Neural cell (in vitro differentiated cells): ENCODE measurements at regions not wholly inside any gene's neighbourhood (a gene's known extent, or its start where the extent isn't known, plus 50 kb on each side); places are given as distances from the start of the nearest gene placed in this dataset.

Experiments
- H2AFZ ChIP-seq: fragments of 200-600, 300-800 bp; sonication (generic), shearing (Covaris generic); 2 replicates; pipeline ENCODE4 v1.6.0; 2014; ENCODE audit warnings: low read depth, mild to moderate bottlenecking, antibody characterized with exemption, low read length, moderate library complexity
- H3F3A ChIP-seq: fragments of 200-600 bp; shearing (Covaris generic); 2 replicates; pipeline ENCODE4 v1.6.1; 2016; ENCODE audit warnings: mild to moderate bottlenecking, moderate library complexity, mixed read lengths, antibody characterized with exemption, low read length; ENCODE audit not compliant: insufficient read depth, poor library complexity, severe bottlenecking
- H3K27ac ChIP-seq: fragments of 200-600, 300-800 bp; sonication (generic), shearing (Covaris generic); 2 replicates; pipeline ENCODE4 v1.5.1; 2014; ENCODE audit warnings: mild to moderate bottlenecking, low read length, moderate library complexity
- H3K27me3 ChIP-seq: fragments of 300-800, 200-600 bp; sonication (generic), shearing (Covaris generic); 2 replicates; pipeline ENCODE4 v1.6.0; 2014; ENCODE audit warnings: mild to moderate bottlenecking, low read depth, low read length, moderate library complexity; ENCODE audit not compliant: insufficient read depth
- H3K36me3 ChIP-seq: fragments of 300-800, 200-600 bp; sonication (generic), shearing (Covaris generic); 2 replicates; pipeline ENCODE4 v1.5.1; 2014; ENCODE audit warnings: mild to moderate bottlenecking, antibody characterized with exemption, low read length, moderate library complexity; ENCODE audit not compliant: insufficient read depth
- H3K4me2 ChIP-seq: fragments of 300-800, 200-600 bp; sonication (generic), shearing (Covaris generic); 2 replicates; pipeline ENCODE4 v1.6.0; 2014; ENCODE audit warnings: mild to moderate bottlenecking, low read length
- H3K4me3 ChIP-seq: fragments of 300-800, 200-600 bp; sonication (generic), shearing (Covaris generic); 2 replicates; pipeline ENCODE4 v1.5.1; 2014; ENCODE audit warnings: mild to moderate bottlenecking, low read length, moderate library complexity
- H3K79me2 ChIP-seq: fragments of 200-600 bp; shearing (Covaris generic); replicated peaks from 2 replicates; pipeline ENCODE4 v1.6.0; 2014; ENCODE audit warnings: mild to moderate bottlenecking, low read length, moderate library complexity; ENCODE audit not compliant: insufficient read depth
- H3K9ac ChIP-seq: fragments of 300-800, 200-600 bp; sonication (generic), shearing (Covaris generic); 2 replicates; pipeline ENCODE4 v1.6.1; 2016; ENCODE audit warnings: mild to moderate bottlenecking, low read length, mixed read lengths
- H3K9me2 ChIP-seq: fragments of 200-600 bp; shearing (Covaris generic); 2 replicates; pipeline ENCODE4 v1.6.1; 2016; ENCODE audit warnings: mild to moderate bottlenecking, low read length, mixed read lengths; ENCODE audit not compliant: insufficient read depth
- H3K9me3 ChIP-seq: fragments of 200-600, 300-800 bp; sonication (generic), shearing (Covaris generic); 2 replicates; pipeline ENCODE4 v1.6.1; 2016; ENCODE audit warnings: mild to moderate bottlenecking, mixed run types, low read length, moderate library complexity, mixed read lengths
- H4K20me1 ChIP-seq: fragments of 200-600 bp; shearing (Covaris generic); 2 replicates; pipeline ENCODE4 v1.6.1; 2016; ENCODE audit warnings: mild to moderate bottlenecking, mixed run types; ENCODE audit not compliant: insufficient read depth
- EP300 ChIP-seq: fragments of 450-650 bp; conservative IDR thresholded peaks from 2 replicates; pipeline ENCODE4 v1.6.1; 2014; ENCODE audit warnings: antibody characterized with exemption, mild to moderate bottlenecking, moderate library complexity; ENCODE audit not compliant: poor library complexity, severe bottlenecking
- EZH2 ChIP-seq: fragments of 200-600, 300-800 bp; shearing (Covaris generic), sonication (generic); IDR thresholded peaks from 2 replicates; pipeline ENCODE4 v1.6.1; 2014; ENCODE audit warnings: antibody characterized with exemption, low read length, borderline replicate concordance, mild to moderate bottlenecking; ENCODE audit not compliant: insufficient read depth, poor library complexity, severe bottlenecking
- MXI1 ChIP-seq: fragments of 450-650 bp; conservative IDR thresholded peaks from 2 replicates; pipeline ENCODE4 v1.6.1; 2014; ENCODE audit warnings: antibody characterized with exemption, mild to moderate bottlenecking; ENCODE audit not compliant: poor library complexity, severe bottlenecking
- POLR2AphosphoS5 ChIP-seq: IDR thresholded peaks from 2 replicates; pipeline ENCODE4 v1.6.1; 2012
- RAD21 ChIP-seq: fragments of 450-650 bp; conservative IDR thresholded peaks from 2 replicates; pipeline ENCODE4 v1.6.1; 2014; ENCODE audit warnings: antibody characterized with exemption, mild to moderate bottlenecking, moderate library complexity
- SMC3 ChIP-seq: fragments of 450-650 bp; conservative IDR thresholded peaks from 2 replicates; pipeline ENCODE4 v1.6.1; 2014; ENCODE audit warnings: antibody characterized with exemption, mild to moderate bottlenecking, moderate library complexity; ENCODE audit not compliant: poor library complexity
- TAF1 ChIP-seq: IDR thresholded peaks from 2 replicates; pipeline ENCODE4 v1.6.1; 2012; ENCODE audit warnings: low read depth
- TF ChIP-seq, protein P1 (sequence below): fragments of 450-650 bp; IDR thresholded peaks from 2 replicates; pipeline ENCODE4 v1.5.1; 2014; ENCODE audit warnings: antibody characterized with exemption, mild to moderate bottlenecking, moderate library complexity; ENCODE audit not compliant: poor library complexity, severe bottlenecking
- TF ChIP-seq, protein P2 (sequence below): IDR thresholded peaks from 2 replicates; pipeline ENCODE4 v1.6.1; 2012; ENCODE audit warnings: borderline replicate concordance

DNA sequence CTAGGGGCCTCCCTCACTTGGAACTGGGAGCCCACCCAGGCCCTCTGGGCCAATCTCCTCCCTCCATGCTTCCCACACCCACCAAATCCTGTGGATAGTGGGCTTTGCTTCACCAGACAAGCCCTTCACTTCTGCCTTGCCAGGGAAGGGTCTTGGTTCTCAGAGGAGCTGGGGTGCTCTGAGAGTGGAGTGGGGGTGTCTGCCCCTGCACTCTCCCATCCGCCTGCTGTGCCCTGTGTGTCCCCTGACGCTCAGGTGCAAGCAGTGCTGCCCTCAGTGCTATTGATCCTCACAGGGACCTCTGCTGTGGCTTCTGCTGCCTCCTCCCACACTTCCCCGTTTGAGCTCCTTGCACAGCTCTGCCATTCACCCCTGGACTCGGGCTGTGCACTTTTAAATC lies 117.3 kb upstream of the NKX1-1 start:
- Histone ChIP-seq H3K9me3 (peaks cover 4% of the 10 kb centered on the region), H3K4me2 (no peak overlapping the region), H3K4me3 (no peak overlapping the region), H3K9me2 (no peaks in the 10 kb centered on the region), H3K27me3 (peaks cover 9% of the 10 kb centered on the region), H4K20me1 (no peaks in the 10 kb centered on the region), H3K36me3 (no peaks in the 10 kb centered on the region), H3K79me2 (no peaks in the 10 kb centered on the region), H3K9ac (no peak overlapping the region), H3K27ac (no peak overlapping the region), H2AFZ (no peak overlapping the region), H3F3A (no peaks in the 10 kb centered on the region)
- TF ChIP-seq RAD21 (no peak), POLR2AphosphoS5 (no peak), SMC3 (no peak), EP300 (no peak), EZH2 (no peak)
- TF ChIP-seq, protein P1, sequence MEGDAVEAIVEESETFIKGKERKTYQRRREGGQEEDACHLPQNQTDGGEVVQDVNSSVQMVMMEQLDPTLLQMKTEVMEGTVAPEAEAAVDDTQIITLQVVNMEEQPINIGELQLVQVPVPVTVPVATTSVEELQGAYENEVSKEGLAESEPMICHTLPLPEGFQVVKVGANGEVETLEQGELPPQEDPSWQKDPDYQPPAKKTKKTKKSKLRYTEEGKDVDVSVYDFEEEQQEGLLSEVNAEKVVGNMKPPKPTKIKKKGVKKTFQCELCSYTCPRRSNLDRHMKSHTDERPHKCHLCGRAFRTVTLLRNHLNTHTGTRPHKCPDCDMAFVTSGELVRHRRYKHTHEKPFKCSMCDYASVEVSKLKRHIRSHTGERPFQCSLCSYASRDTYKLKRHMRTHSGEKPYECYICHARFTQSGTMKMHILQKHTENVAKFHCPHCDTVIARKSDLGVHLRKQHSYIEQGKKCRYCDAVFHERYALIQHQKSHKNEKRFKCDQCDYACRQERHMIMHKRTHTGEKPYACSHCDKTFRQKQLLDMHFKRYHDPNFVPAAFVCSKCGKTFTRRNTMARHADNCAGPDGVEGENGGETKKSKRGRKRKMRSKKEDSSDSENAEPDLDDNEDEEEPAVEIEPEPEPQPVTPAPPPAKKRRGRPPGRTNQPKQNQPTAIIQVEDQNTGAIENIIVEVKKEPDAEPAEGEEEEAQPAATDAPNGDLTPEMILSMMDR: no peak

DNA sequence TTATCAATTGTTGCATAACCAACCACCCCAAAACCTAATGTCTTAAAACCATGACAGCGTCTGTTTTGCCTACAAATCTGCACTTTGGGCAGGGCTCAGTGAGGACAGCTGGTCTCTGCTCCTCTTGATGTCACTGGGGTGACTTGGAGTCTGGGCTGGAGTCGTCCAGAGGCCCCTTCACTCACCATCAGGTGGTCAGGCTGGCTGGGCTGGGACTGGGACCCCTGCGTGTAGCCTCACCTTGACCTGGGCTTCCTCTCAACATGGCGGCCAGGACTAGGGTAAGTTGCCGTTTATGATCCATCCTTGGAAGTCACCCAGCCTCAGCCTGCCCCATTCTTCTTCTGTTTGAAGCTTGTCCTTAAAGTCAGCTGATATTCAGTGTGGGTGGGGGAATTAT lies 116.8 kb upstream of the NKX1-1 start:
- Histone ChIP-seq H3K4me2 (no peak overlapping the region), H3K27ac (no peak overlapping the region), H3K9me3 (peaks cover 4% of the 10 kb centered on the region), H3K4me3 (no peak overlapping the region), H3K9ac (no peak overlapping the region), H4K20me1 (no peaks in the 10 kb centered on the region), H3K79me2 (no peaks in the 10 kb centered on the region), H3K9me2 (no peaks in the 10 kb centered on the region), H3K36me3 (no peaks in the 10 kb centered on the region), H3K27me3 (peaks cover 4% of the 10 kb centered on the region), H2AFZ (no peak overlapping the region), H3F3A (no peaks in the 10 kb centered on the region)
- TF ChIP-seq TAF1 (no peak), POLR2AphosphoS5 (no peak), RAD21 (no peak), SMC3 (no peak), MXI1 (no peak), EZH2 (no peak)
- TF ChIP-seq, protein P2, sequence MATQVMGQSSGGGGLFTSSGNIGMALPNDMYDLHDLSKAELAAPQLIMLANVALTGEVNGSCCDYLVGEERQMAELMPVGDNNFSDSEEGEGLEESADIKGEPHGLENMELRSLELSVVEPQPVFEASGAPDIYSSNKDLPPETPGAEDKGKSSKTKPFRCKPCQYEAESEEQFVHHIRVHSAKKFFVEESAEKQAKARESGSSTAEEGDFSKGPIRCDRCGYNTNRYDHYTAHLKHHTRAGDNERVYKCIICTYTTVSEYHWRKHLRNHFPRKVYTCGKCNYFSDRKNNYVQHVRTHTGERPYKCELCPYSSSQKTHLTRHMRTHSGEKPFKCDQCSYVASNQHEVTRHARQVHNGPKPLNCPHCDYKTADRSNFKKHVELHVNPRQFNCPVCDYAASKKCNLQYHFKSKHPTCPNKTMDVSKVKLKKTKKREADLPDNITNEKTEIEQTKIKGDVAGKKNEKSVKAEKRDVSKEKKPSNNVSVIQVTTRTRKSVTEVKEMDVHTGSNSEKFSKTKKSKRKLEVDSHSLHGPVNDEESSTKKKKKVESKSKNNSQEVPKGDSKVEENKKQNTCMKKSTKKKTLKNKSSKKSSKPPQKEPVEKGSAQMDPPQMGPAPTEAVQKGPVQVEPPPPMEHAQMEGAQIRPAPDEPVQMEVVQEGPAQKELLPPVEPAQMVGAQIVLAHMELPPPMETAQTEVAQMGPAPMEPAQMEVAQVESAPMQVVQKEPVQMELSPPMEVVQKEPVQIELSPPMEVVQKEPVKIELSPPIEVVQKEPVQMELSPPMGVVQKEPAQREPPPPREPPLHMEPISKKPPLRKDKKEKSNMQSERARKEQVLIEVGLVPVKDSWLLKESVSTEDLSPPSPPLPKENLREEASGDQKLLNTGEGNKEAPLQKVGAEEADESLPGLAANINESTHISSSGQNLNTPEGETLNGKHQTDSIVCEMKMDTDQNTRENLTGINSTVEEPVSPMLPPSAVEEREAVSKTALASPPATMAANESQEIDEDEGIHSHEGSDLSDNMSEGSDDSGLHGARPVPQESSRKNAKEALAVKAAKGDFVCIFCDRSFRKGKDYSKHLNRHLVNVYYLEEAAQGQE: no peak
- TF ChIP-seq, protein P1: no peak
